Neural cell (in vitro differentiated cells): ENCODE measurements at regions not wholly inside any gene's neighbourhood (a gene's known extent, or its start where the extent isn't known, plus 50 kb on each side); places are given as distances from the start of the nearest gene placed in this dataset.

Source experiments
- H2AFZ ChIP-seq: fragments of 200-600, 300-800 bp; sonication (generic), shearing (Covaris generic); 2 replicates; pipeline ENCODE4 v1.6.0; 2014; ENCODE audit warnings: low read depth, mild to moderate bottlenecking, antibody characterized with exemption, low read length, moderate library complexity
- H3F3A ChIP-seq: fragments of 200-600 bp; shearing (Covaris generic); 2 replicates; pipeline ENCODE4 v1.6.1; 2016; ENCODE audit warnings: mild to moderate bottlenecking, moderate library complexity, mixed read lengths, antibody characterized with exemption, low read length; ENCODE audit not compliant: insufficient read depth, poor library complexity, severe bottlenecking
- H3K27ac ChIP-seq: fragments of 200-600, 300-800 bp; sonication (generic), shearing (Covaris generic); 2 replicates; pipeline ENCODE4 v1.5.1; 2014; ENCODE audit warnings: mild to moderate bottlenecking, low read length, moderate library complexity
- H3K27me3 ChIP-seq: fragments of 300-800, 200-600 bp; sonication (generic), shearing (Covaris generic); 2 replicates; pipeline ENCODE4 v1.6.0; 2014; ENCODE audit warnings: mild to moderate bottlenecking, low read depth, low read length, moderate library complexity; ENCODE audit not compliant: insufficient read depth
- H3K36me3 ChIP-seq: fragments of 300-800, 200-600 bp; sonication (generic), shearing (Covaris generic); 2 replicates; pipeline ENCODE4 v1.5.1; 2014; ENCODE audit warnings: mild to moderate bottlenecking, antibody characterized with exemption, low read length, moderate library complexity; ENCODE audit not compliant: insufficient read depth
- H3K4me2 ChIP-seq: fragments of 300-800, 200-600 bp; sonication (generic), shearing (Covaris generic); 2 replicates; pipeline ENCODE4 v1.6.0; 2014; ENCODE audit warnings: mild to moderate bottlenecking, low read length
- H3K4me3 ChIP-seq: fragments of 300-800, 200-600 bp; sonication (generic), shearing (Covaris generic); 2 replicates; pipeline ENCODE4 v1.5.1; 2014; ENCODE audit warnings: mild to moderate bottlenecking, low read length, moderate library complexity
- H3K79me2 ChIP-seq: fragments of 200-600 bp; shearing (Covaris generic); replicated peaks from 2 replicates; pipeline ENCODE4 v1.6.0; 2014; ENCODE audit warnings: mild to moderate bottlenecking, low read length, moderate library complexity; ENCODE audit not compliant: insufficient read depth
- H3K9ac ChIP-seq: fragments of 300-800, 200-600 bp; sonication (generic), shearing (Covaris generic); 2 replicates; pipeline ENCODE4 v1.6.1; 2016; ENCODE audit warnings: mild to moderate bottlenecking, low read length, mixed read lengths
- H3K9me2 ChIP-seq: fragments of 200-600 bp; shearing (Covaris generic); 2 replicates; pipeline ENCODE4 v1.6.1; 2016; ENCODE audit warnings: mild to moderate bottlenecking, low read length, mixed read lengths; ENCODE audit not compliant: insufficient read depth
- H3K9me3 ChIP-seq: fragments of 200-600, 300-800 bp; sonication (generic), shearing (Covaris generic); 2 replicates; pipeline ENCODE4 v1.6.1; 2016; ENCODE audit warnings: mild to moderate bottlenecking, mixed run types, low read length, moderate library complexity, mixed read lengths
- H4K20me1 ChIP-seq: fragments of 200-600 bp; shearing (Covaris generic); 2 replicates; pipeline ENCODE4 v1.6.1; 2016; ENCODE audit warnings: mild to moderate bottlenecking, mixed run types; ENCODE audit not compliant: insufficient read depth
- EZH2 ChIP-seq: fragments of 200-600, 300-800 bp; shearing (Covaris generic), sonication (generic); IDR thresholded peaks from 2 replicates; pipeline ENCODE4 v1.6.1; 2014; ENCODE audit warnings: antibody characterized with exemption, low read length, borderline replicate concordance, mild to moderate bottlenecking; ENCODE audit not compliant: insufficient read depth, poor library complexity, severe bottlenecking
- MXI1 ChIP-seq: fragments of 450-650 bp; conservative IDR thresholded peaks from 2 replicates; pipeline ENCODE4 v1.6.1; 2014; ENCODE audit warnings: antibody characterized with exemption, mild to moderate bottlenecking; ENCODE audit not compliant: poor library complexity, severe bottlenecking
- POLR2AphosphoS5 ChIP-seq: IDR thresholded peaks from 2 replicates; pipeline ENCODE4 v1.6.1; 2012
- SMC3 ChIP-seq: fragments of 450-650 bp; conservative IDR thresholded peaks from 2 replicates; pipeline ENCODE4 v1.6.1; 2014; ENCODE audit warnings: antibody characterized with exemption, mild to moderate bottlenecking, moderate library complexity; ENCODE audit not compliant: poor library complexity
- TF ChIP-seq, protein P1 (sequence below): IDR thresholded peaks from 2 replicates; pipeline ENCODE4 v1.6.1; 2012; ENCODE audit warnings: borderline replicate concordance

DNA sequence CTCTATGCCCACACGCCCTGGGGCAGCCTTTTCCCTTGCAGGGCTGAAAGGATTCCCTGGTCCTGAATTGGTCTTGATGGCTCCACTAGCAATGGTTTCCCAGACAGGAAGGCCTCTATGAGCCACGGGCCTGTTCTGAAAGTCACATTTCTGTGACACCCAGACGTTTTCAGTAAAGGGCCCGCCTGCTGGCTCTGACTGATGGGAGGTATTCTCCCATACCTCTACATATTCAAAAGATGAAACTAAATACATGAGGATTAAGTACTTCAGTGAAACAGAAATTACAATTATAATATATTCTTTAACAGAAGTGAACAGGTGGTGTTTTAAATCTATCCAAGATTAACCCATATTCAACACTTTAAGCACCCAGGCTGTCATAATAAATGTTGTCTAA lies 629.8 kb downstream of the CDH26 start:
- no peak overlapping the region for H3K9ac ChIP-seq
- H3K9me3 ChIP-seq = no peaks in the 10 kb centered on the region
- TF ChIP-seq MXI1 = no peak
- H3K4me3 ChIP-seq = no peak overlapping the region
- no peaks in the 10 kb centered on the region for H3K36me3 ChIP-seq
- no peak overlapping the region for H3K27ac ChIP-seq
- no peaks in the 10 kb centered on the region for H3F3A ChIP-seq
- no peak overlapping the region for H3K4me2 ChIP-seq
- no peaks in the 10 kb centered on the region for H3K27me3 ChIP-seq
- H4K20me1 ChIP-seq = no peaks in the 10 kb centered on the region
- no peaks in the 10 kb centered on the region for H3K79me2 ChIP-seq
- no peaks in the 10 kb centered on the region for H3K9me2 ChIP-seq
- H2AFZ ChIP-seq = no peak overlapping the region

DNA sequence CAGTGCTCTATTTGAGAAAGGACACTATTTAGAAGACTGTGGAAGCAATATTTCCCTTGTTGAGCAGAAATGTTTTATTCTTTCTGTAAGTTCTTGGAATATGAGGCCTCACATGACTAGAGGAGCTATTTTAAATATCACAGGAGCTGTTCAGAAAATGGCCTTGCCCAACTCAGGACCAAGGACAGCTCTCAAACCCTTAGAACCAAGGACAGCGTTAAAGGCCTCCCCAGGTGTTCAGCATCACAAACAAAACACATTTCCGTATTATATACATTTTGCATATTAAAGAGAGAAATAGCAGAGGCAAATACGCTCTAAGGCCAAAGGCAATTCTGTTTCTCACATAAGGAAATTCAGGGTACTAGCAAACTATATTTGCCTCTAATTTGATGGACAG lies 631.4 kb downstream of the CDH26 start:
- no peaks in the 10 kb centered on the region for H3K27me3 ChIP-seq
- no peaks in the 10 kb centered on the region for H4K20me1 ChIP-seq
- H3K4me2 ChIP-seq = no peak overlapping the region
- no peak overlapping the region for H3K27ac ChIP-seq
- no peaks in the 10 kb centered on the region for H3K79me2 ChIP-seq
- H3K9me2 ChIP-seq = no peaks in the 10 kb centered on the region
- no peak for TF ChIP-seq POLR2AphosphoS5
- TF ChIP-seq, protein P1, sequence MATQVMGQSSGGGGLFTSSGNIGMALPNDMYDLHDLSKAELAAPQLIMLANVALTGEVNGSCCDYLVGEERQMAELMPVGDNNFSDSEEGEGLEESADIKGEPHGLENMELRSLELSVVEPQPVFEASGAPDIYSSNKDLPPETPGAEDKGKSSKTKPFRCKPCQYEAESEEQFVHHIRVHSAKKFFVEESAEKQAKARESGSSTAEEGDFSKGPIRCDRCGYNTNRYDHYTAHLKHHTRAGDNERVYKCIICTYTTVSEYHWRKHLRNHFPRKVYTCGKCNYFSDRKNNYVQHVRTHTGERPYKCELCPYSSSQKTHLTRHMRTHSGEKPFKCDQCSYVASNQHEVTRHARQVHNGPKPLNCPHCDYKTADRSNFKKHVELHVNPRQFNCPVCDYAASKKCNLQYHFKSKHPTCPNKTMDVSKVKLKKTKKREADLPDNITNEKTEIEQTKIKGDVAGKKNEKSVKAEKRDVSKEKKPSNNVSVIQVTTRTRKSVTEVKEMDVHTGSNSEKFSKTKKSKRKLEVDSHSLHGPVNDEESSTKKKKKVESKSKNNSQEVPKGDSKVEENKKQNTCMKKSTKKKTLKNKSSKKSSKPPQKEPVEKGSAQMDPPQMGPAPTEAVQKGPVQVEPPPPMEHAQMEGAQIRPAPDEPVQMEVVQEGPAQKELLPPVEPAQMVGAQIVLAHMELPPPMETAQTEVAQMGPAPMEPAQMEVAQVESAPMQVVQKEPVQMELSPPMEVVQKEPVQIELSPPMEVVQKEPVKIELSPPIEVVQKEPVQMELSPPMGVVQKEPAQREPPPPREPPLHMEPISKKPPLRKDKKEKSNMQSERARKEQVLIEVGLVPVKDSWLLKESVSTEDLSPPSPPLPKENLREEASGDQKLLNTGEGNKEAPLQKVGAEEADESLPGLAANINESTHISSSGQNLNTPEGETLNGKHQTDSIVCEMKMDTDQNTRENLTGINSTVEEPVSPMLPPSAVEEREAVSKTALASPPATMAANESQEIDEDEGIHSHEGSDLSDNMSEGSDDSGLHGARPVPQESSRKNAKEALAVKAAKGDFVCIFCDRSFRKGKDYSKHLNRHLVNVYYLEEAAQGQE = peak; percentile 80
- H3K36me3 ChIP-seq = no peaks in the 10 kb centered on the region
- H3K4me3 ChIP-seq = no peak overlapping the region
- H3K9ac ChIP-seq = no peak overlapping the region
- no peaks in the 10 kb centered on the region for H3K9me3 ChIP-seq
- no peaks in the 10 kb centered on the region for H3F3A ChIP-seq
- H2AFZ ChIP-seq = no peak overlapping the region

DNA sequence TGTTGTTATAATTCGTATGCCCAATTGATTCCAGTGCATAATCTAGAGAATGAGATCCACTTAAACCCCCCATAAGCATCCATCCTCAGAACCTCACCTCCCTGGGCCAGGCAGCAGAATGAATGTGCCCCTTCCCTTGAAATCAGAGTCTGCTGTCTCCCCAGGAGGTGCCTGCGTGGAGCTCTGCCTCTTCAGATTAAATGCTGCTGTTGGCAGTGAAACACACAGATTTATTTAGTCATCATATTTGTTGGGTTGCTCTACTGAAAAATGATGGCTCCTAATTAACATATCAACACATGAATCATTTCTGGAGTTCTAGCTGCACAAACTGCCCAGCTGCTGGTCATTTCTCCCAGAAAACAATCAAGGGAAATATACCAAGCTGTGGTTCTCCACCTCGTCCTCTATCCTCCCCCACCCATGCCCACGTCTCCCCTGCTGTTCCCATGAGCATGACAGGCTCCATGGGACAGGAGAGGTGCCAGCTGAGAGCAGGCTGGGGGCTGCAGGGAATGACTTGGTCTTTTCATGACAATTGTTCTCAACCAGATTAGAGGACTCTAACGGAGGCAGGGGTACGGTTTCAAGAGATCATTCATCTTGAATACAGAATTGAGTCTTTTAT lies 633.1 kb downstream of the CDH26 start:
- H3K36me3 ChIP-seq = no peaks in the 10 kb centered on the region
- H3K4me3 ChIP-seq = no peak overlapping the region
- no peak overlapping the region for H3K27ac ChIP-seq
- H3F3A ChIP-seq = no peaks in the 10 kb centered on the region
- no peaks in the 10 kb centered on the region for H3K27me3 ChIP-seq
- H3K4me2 ChIP-seq = no peak overlapping the region
- no peaks in the 10 kb centered on the region for H3K9me3 ChIP-seq
- H2AFZ ChIP-seq = no peak overlapping the region
- no peaks in the 10 kb centered on the region for H3K9me2 ChIP-seq
- H3K9ac ChIP-seq = no peak overlapping the region
- no peaks in the 10 kb centered on the region for H4K20me1 ChIP-seq
- TF ChIP-seq MXI1 (no peak), EZH2 (no peak), SMC3 (no peak)
- TF ChIP-seq, protein P1 = no peak
- H3K79me2 ChIP-seq = no peaks in the 10 kb centered on the region
